Femur (tissue), 1 donor: ENCODE measurements at regions not wholly inside any gene's neighbourhood (a gene's known extent, or its start where the extent isn't known, plus 50 kb on each side); places are given as distances from the start of the nearest gene placed in this dataset.
"Not testable (repeated sequence)": the region's sequence is repeated elsewhere in the genome, so short reads cannot be mapped to it uniquely, and the experiment has no call there.

ENCODE experiments used
- DNase-seq: peaks from one replicate; pipeline ENCODE4 v3.0.0-alpha.2; 2017

DNA sequence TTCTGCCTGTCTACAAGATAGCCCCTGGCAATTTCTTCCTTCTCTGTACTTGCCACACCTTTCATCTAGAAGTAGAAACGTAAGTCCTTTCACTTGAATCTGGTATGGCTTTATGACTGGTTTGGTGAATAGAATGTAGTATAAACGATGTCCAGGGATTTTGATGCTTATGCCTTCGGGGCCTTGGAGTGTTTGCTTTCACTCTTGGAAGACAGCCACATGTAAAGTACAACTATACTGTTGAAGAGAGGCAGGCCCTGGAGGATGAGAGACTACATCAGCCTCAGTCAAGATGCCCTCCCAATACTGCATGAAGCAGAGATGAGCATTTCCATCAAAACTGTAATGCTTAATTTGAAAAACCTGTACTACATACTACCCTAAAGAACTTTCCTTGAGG is 553.8 kb upstream of the C9orf72 start:
- no peak for DNase-seq

DNA sequence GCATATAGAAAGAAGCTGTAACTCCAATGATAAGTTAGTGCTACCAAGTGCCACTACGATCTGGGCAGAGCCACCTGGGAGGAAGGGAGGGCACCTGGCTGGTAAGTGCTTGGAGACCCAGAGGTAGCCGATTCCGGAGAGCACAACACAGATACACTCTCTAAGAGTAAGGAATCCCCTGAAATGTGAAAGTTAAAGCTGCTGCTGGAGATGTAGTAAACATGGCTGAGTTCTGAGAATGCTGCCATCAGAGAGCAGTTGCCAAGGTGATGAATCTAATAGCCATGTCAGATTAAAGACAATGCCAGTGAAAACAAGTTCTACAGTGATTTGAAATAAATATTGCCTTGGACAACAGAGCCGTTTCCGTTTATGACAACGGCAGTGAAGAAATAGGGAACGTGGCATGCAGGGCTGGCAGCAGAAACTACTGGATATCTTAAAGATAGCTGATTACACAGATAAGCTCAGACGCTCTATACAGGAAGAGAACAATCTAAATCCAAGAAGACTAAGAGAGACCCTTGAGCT is 561.2 kb upstream of the C9orf72 start:
- no peak for DNase-seq

DNA sequence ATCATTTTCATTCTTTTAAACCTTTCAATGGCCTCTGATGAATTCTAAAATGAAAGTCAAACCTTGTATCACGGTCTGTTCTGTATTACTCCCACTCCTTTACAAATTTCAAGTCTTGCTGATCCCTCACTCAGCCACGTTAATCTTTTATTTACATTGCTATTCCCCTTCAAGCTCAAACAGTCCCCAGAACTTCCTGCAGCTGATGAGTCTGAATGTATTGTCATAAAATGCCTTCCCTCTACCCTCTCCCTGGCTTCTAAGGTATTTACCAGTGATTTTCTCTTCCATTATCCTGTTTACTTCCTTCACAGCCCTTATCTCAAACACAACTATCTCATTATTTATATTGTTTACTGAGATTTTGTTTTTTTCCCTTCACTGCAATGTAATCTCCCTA is 562.3 kb upstream of the C9orf72 start:
- DNase-seq = no peak

DNA sequence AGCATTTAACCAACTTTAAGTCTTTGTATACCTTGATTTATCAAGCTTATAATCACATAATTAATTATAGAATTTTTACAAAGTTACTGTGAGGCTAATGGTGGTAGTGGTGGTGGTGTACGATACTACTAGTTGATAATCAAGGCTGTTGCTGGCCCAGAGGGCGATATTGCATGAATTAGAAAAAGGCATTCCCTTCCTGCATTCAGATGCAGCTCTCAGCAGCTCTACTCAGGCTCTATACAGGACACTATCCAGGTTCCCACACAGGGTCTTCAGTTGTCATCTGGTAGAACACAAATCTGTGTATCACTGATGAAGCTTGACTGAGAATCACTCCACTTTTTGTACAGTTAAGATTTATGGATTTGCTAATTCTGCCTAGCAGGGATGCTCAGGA is 562.8 kb upstream of the C9orf72 start:
- no peak for DNase-seq

DNA sequence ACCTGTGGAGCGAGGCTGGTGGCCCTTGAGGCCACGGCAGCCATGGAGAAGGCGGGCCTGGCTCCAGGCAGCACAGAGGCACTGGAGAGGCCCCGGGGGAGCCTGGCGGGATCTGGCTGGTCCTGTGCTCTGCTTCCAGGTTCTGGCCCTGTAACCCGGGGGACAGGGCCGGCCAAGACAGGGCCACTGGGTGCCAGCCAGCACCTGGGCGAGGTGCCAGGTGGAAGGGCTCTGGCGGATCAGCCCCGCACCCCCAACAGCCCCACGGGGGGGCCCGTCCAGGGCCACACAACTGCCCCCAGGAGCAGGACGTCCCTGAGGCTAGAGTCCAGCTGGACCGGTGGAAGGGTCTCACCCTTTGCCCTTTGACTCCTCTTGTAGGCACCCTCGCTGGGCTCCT is 574.1 kb upstream of the C9orf72 start:
- DNase-seq = not testable (repeated sequence)

DNA sequence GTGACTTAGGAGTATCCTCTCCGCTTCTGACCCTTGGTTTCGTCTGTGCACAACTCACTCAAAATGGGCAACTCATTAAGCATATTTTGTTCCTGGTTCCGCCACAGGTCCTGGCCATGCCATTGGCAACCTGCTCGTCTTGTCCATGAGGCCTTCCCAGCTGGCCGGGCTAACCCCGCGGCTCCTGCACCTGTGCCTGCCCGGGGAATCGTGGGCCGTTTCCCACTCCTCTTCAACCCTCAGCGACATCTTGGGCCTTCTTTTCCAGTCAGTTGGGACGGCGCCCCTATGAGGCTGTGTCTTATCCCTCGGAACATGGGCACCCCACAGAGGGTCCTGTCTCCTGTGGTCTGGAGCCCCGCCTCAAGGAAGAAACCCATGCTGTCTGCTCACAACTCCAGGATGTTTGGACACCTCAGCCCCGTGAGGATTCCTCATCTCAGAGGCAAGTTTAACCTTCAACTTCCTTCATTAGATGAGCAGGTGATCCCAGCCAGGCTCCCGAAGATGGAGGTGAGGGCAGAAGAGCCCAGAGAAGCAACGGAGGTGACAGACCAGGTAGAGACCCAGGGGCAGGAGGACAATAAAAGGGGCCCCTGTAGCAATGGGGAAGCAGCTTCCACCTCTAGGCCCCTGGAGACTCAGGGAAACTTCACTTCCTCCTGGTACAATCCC is 574.8 kb upstream of the C9orf72 start:
- not testable (repeated sequence) for DNase-seq

DNA sequence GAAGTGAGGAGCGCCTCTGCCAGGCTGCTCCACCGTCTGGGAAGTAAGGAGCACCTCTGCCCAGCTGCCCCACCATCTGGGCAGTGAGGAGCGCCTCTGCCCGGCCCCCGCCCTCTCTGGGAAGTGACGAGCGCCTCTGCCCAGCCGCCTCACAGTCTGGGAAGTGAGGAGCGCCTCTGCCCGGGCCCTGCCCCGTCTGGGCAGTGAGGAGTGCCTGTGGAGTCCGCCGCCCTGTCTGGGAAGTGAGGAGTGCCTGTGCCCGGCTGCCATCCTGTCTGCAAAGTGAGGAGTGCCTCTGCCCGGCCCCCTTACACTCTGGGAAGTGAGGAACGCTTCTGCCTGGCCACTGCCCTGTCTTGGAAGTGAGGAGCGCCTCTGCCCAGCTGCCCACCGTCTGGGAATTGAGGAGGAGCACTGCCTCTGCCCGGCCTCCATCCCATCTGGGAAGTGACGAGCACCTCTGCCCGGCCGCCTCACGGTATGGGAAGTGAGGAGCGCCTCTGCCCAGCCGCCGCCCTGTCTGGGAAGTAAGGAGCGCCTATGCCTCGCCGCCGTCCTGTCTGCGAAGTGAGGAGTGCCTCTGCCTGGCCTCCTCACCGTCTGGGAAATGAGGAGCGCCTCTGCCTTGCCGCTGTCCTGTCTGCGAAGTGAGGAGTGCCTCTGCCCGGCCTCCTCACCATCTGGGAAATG is 576.2 kb upstream of the C9orf72 start:
- not testable (repeated sequence) for DNase-seq

DNA sequence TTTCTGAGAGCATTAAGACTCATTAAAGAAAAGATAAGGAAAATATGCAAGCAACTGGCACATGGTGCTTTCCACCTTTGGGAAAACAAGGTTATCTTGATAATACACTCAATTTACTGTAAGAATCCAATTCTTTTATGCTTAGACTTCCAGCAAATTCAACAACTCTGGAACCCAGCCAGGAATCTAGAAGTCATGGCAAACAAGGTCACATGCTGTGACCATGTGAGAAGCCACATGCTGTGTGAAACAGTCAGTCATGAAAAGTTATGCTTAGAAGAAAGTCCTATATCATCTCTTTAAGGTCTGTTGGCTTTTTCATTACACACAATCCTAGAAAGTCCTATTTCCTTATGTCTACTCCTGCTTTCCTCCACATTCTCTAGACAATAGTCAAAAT is 581.8 kb upstream of the C9orf72 start:
- no peak for DNase-seq

DNA sequence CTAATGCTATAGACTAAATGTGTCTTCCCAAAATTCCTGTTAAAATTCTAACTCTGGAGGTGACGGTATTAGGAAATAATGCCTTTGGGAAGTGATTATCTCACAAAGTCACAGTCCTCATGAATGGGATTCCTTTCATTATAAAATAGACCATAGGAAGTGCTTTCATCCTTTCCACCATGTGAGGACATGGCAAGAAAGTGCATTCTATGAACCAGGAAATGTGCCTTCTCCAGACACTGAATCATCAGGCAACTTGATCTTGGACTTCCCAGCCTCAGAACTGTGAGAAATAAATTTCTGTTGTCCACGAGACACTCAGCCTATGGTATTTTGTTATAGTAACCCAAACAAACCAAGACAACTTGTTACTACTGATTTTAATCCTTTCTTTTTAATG is 582.4 kb upstream of the C9orf72 start:
- DNase-seq = no peak

DNA sequence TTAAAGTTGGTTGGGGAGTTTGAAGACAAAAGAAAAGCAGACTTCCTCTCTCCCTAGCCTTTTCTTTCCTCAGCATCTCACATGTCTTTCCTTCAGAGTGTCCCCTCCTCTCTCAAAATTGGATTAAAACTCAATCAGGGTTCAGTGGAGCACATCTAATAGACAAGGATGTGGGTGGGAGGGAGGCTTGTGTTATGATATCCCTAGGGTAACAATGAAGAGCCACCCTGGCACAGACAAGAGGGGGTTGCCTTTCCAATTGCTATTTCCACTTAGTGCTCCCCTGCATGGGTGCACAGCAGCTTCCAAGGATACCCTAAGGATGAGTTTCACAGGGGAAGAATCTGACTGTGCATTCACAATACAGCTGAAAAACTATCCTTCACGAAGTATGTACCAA is 585.2 kb upstream of the C9orf72 start:
- no peak for DNase-seq

DNA sequence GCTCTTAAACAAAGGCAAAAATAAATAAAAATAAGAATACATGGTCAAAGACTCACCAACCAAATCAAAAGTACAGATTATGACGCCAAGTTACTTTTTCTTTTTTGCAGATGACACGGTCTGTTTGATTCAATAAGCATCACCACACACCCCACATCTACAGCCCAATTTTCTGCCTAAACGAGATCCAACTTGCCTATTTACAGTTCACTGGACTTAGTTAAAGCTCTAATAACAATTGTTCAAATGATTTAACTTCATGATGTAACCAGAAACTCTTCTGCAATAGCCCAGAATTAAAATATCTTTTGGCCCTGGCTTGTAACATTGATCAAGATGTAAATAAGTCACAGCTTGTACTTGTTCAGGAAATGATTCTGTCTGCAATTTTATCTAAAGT is 590.3 kb upstream of the C9orf72 start:
- no peak for DNase-seq

DNA sequence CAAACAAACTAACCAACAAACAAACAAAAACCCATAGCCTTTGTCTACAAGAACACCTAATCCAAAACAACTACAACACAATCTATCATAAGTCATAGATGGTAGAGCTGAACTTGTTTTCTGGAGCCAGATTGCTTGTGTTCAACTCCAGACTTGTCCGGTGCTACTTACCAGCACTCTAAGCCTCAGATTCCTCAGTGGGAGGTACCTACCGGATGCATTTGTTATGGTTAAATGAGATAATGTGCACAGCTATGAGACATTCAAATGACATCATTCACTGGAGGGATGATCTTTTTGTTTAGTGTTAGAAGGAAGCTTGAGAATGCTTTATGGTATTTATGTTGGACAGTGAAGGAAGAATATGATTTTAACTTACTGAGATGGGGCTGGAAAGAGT is 592.9 kb upstream of the C9orf72 start:
- DNase-seq = no peak

DNA sequence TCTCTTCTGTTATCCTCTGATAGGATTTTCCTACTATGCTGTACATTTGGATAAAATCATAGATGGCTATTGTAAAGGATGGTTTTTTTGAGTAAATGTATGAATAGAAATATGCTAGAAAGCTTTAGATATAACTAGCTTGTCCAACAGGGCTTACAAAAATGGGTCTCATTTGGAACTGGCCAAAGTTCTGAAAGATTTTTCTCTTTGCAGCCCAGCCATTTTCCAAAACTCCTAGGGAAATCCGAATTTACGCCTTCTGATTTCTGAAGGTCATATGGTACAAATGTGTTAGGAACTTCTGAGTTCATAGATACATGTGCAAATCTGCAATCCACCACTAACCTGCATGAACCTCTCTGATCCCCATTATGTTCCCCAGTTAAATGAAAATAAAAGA is 603.9 kb upstream of the C9orf72 start:
- DNase-seq = no peak

DNA sequence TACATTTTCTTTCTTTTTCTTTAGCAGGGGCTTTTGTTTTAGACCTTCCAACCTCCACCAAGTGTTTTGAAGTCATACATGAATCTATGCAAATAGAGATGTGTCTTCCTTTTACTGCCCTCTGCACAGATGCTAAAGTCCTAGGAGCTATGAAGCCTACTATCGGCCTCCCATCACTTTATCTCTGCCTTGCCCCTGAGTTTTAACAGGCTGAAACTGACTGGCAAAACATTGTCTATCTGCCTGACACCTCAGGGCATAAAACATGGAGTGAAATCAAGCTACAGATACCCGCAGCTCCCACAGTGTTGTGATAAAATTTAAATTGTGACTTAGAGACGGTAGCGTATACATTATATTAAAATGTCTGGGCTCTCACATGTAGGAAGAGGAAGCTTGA is 604.6 kb upstream of the C9orf72 start:
- DNase-seq = no peak

DNA sequence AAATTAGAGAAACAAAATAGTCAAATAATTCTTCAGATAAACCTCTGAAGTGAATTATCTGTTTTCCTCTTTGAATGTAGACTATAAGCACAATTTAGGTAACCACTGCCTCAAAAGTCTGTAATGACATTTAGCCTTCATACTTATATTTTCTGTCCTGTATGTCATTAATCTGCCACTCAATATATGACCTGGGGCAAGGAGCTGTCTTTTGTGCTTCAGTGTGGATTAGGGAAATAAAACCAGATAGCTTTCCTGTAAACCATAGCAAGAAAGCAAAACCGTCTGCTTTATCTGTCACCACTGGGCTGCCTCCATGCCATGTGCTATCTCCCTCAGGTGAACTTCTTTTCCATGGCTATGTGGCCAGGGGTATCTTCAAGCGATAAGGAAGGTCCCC is 606.6 kb upstream of the C9orf72 start:
- DNase-seq = no peak

DNA sequence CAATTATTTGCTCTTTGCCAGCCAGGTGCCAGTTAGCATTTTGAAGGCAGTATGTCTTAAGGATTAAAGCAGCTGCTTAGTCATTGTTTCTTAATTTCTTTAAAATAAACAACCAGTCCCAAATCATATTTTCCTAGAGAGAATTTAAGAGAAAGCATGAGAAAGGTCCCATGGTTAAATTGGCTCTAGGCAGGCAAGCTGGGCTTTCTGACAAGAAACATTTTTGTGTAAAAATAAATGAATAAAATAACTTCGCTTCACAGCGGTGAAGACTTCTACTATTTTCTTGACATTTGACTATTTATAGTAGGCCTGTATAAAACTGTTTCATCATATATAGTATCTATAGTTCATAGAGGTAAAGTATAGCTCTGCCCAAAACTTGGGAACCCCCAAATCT is 617.7 kb upstream of the C9orf72 start:
- DNase-seq = peak; percentile 17

DNA sequence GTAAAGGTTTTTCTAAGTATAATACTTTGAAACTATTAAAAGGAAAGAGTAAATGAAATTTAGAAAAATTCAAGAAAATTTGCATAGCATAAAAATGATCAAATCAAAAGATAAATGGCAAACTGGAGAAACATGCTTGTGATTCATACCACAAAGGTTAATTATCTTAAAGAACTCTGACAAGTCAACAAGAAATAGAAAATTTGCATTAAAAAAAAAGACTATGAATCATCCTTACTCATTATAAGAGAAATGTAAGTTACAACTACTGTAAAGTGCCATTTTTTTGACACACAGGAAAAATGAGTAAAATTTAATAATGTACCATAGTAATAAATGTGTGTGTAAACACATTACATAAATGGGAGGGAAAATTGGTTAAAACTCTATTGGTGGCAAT is 624.4 kb upstream of the C9orf72 start:
- no peak for DNase-seq

DNA sequence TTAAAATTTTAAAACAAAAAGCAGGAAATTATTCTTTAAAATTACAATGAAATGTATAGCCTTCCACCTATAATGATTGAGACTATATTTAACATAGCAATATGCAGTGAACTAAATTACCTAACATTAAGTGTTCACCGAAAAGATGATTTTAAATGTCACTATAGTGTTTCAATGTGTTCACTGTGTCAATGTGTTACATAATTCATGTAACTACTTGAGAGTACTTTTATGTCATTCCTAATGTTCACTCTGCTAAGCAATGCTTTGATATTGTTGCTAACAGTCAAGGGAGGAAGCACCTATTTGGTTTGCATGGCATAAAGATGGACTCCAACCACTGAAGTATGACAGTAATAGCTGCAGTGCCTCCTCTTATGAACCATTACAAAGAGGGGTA is 629.8 kb upstream of the C9orf72 start:
- no peak for DNase-seq

DNA sequence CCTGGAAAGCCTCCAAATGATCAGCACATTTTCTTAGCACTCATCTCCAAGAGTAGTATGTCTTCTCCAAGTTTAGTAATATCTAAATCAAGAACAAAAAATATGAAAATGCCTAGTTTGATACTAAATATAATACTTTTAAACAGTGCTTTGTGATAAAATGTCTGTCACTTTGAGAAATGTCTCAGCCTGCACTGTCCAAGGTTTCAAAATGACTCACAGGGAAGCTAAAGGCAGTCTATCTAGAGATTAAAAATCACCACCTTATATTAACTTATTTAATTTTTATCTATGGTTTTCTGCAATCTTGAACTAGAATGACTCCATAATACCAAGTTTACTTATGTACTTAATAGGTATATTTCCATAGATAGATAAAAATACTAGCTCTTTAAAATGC is 633.0 kb upstream of the C9orf72 start:
- DNase-seq = no peak

DNA sequence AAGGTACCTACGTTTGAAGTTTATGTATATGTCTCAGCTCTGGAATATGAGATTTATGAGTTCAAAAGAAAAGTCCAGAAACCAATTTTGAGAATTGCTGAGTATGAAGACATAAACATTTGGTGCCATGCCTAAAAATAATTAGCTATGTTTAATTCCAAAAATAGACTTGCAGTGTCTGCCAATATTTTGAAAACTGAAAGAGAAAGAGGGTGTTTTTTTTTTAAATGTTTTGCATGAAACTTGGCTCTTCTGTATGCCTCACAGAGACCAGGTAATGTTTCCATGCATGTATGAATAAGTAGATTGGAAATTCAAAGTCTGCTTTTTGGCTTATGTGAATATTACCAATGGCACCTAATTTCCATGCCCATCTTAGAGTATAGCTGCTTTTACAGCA is 634.4 kb upstream of the C9orf72 start:
- DNase-seq = no peak

DNA sequence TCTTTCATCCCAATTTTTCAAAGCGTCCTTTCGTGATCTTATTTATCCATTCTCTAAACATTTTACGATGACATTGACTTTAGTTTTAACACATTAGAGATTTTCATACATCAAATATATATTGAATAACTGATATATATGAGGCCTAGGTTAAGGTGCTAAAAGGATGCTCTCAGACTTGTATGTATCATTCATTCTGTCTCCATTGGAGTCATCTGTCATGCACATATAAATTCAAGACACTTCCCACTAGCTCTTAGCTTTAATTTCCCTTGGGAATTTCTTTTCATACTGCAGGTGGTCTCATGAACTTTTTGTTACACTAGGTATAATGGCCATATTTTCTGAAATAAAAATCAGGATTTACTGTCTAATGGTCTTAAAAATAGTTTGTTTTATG is 635.8 kb upstream of the C9orf72 start:
- no peak for DNase-seq

DNA sequence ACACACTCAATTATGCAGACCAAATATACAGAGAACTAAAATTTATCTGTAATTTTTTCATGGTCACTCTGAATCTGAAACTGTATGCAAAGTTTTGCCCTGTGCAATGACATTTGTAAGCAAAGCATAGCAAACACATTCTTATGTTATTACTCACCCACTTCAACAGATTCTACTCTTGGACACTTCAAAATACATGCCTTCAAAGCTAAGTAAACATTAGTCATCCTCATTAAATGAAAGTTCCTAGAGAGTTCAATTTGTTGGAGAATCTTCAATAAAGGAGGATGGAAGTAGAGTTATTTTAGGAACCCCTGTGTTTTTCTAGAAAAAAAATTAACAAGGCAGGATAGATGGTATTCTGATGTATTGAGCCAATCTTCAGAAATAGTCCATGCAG is 639.7 kb upstream of the C9orf72 start:
- no peak for DNase-seq

DNA sequence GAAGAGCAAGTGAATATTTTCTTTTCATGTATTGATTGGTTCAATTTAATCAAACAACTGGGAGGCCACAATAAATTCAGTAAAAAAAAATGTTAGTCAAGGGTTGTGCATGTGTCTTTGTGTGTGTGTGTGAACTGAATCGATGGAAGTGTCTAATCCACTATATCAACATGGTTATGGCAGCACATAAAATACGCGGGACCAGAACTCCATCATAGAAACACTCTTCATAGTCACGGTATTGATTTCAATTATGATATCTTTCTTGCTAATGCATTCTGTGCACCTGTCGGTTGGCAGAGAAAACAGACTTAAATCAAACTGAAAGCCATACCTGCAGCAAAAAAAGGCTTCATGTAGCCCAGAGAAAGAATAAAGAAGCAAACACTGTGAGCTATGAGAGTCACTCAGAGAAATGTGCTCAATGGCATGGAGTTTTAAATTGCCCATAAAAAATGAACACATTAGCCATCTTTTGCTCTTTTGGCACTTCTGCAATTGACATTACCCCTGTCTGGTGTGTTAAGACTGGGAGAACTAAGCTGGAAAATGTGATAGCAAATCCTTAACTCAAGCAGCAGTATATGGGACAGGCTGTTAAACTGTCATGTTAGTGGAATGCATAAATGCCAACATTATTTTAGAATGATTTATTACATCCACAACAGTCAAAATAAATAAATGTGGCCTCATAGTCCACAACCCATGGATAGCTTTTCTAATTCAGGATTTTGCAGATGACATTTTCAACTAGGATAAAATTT is 642.4 kb upstream of the C9orf72 start:
- DNase-seq = no peak

DNA sequence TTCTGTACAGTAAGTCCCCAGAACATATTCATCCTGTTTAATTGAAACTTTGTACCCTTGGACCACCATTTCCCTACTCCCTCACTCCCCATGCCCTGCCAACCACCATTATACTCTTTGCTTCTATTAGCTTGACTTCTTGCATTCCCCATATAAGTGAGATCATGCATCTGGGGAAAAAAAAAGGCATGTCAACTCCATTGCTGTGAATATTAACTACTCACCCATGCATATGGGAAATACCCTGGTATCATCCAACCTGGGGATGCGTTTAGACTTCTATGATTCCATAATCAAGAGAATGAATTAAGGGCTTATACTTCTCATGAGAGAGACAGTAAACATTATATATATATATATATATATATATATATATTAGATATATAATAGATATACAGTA is 659.4 kb upstream of the C9orf72 start:
- DNase-seq = no peak
